ENCODE measurements at regions not wholly inside any gene's neighbourhood (a gene's known extent, or its start where the extent isn't known, plus 50 kb on each side); places are given as distances from the start of the nearest gene placed in this dataset.
"Not testable (repeated sequence)": the region's sequence is repeated elsewhere in the genome, so short reads cannot be mapped to it uniquely, and the experiment has no call there.

DNA sequence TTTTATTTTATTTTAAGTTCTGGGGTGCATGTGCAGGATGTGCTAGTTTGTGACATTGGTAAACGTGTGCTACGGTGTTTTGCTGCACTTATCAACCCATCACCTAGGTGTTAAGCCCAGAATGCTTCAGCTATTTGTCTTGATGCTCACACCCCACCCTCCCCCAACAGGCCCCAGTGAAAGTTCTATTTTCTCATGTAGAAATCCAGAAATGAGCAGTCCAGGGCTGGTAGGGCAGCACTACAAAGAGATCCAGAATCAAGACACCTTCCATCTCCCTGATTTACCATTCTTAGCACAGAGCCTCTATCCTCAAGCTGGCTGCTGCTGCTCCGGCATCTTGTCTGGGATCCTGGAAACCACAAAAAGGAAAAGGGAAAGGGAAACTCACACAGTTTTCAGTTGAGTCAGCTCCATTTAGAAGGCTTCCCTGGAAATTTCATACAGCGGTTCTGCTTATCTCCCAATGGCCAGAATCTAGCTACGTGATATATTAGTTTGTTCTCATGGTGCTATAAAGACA lies 85.4 kb upstream of the SMARCA2 start:
- Histone ChIP-seq H3K9ac (ENCODE audit: low read depth, low read length) (no peak overlapping the region), H3K4me2 (ENCODE audit: insufficient read depth, low read length) (no peak overlapping the region), H3K4me3 (ENCODE audit: low read depth in 1 of 2, low read length in 2 of 2) (no peak overlapping the region), H4K20me1 (ENCODE audit: insufficient read depth, low read length) (no peaks in the 10 kb centered on the region), H2AFZ (ENCODE audit: low read depth, low read length) (no peak overlapping the region), H3K79me2 (ENCODE audit: insufficient read depth, low read length) (no peaks in the 10 kb centered on the region), H3K27ac (ENCODE audit: low read length) (no peak overlapping the region), H3K27me3 (ENCODE audit: insufficient read depth, low read length, poor library complexity) (peaks cover 13% of the 10 kb centered on the region), H3K36me3 (ENCODE audit: insufficient read depth, low read length) (no peaks in the 10 kb centered on the region), H3K4me1 (ENCODE audit: insufficient read depth, low read length) (no peaks in the 10 kb centered on the region), H3K9me3 (ENCODE audit: insufficient read depth, low read length, severe bottlenecking) (no peaks in the 10 kb centered on the region)
- no peak for TF ChIP-seq EZH2 (IDR thresholded peaks at IDR 0.05; ENCODE audit: borderline replicate concordance, low read depth, low read length, severe bottlenecking)
- TF ChIP-seq, protein P1, sequence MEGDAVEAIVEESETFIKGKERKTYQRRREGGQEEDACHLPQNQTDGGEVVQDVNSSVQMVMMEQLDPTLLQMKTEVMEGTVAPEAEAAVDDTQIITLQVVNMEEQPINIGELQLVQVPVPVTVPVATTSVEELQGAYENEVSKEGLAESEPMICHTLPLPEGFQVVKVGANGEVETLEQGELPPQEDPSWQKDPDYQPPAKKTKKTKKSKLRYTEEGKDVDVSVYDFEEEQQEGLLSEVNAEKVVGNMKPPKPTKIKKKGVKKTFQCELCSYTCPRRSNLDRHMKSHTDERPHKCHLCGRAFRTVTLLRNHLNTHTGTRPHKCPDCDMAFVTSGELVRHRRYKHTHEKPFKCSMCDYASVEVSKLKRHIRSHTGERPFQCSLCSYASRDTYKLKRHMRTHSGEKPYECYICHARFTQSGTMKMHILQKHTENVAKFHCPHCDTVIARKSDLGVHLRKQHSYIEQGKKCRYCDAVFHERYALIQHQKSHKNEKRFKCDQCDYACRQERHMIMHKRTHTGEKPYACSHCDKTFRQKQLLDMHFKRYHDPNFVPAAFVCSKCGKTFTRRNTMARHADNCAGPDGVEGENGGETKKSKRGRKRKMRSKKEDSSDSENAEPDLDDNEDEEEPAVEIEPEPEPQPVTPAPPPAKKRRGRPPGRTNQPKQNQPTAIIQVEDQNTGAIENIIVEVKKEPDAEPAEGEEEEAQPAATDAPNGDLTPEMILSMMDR (IDR thresholded peaks at IDR 0.05; ENCODE audit: borderline replicate concordance, extremely low read depth, low read length, poor library complexity, severe bottlenecking) = no peak
- no peak for ATAC-seq (ENCODE audit: insufficient read depth, low read depth)
- no peak for DNase-seq

GRCh38 chr9:1930245-1930736 lies 84.9 kb upstream of the SMARCA2 start:
- peaks cover 13% of the 10 kb centered on the region for H3K27me3 ChIP-seq (ENCODE audit: insufficient read depth, low read length, poor library complexity)
- not testable (repeated sequence) for ATAC-seq (ENCODE audit: insufficient read depth, low read depth); H4K20me1 ChIP-seq (ENCODE audit: insufficient read depth, low read length); H3K27ac ChIP-seq (ENCODE audit: low read length); H3K4me3 ChIP-seq (ENCODE audit: low read depth in 1 of 2, low read length in 2 of 2); H3K9ac ChIP-seq (ENCODE audit: low read depth, low read length); DNase-seq; H3K79me2 ChIP-seq (ENCODE audit: insufficient read depth, low read length); H3K9me3 ChIP-seq (ENCODE audit: insufficient read depth, low read length, severe bottlenecking); H3K4me2 ChIP-seq (ENCODE audit: insufficient read depth, low read length); H2AFZ ChIP-seq (ENCODE audit: low read depth, low read length); H3K4me1 ChIP-seq (ENCODE audit: insufficient read depth, low read length); H3K36me3 ChIP-seq (ENCODE audit: insufficient read depth, low read length)

GRCh38 chr9:1938135-1938534 lies 77.0 kb upstream of the SMARCA2 start:
- Histone ChIP-seq H2AFZ (ENCODE audit: low read depth, low read length) (no peak overlapping the region), H3K9ac (ENCODE audit: low read depth, low read length) (no peak overlapping the region), H3K4me3 (ENCODE audit: low read depth in 1 of 2, low read length in 2 of 2) (no peak overlapping the region), H3K36me3 (ENCODE audit: insufficient read depth, low read length) (no peaks in the 10 kb centered on the region), H3K4me2 (ENCODE audit: insufficient read depth, low read length) (no peak overlapping the region), H4K20me1 (ENCODE audit: insufficient read depth, low read length) (no peaks in the 10 kb centered on the region), H3K27me3 (ENCODE audit: insufficient read depth, low read length, poor library complexity) (no peaks in the 10 kb centered on the region), H3K4me1 (ENCODE audit: insufficient read depth, low read length) (no peaks in the 10 kb centered on the region), H3K9me3 (ENCODE audit: insufficient read depth, low read length, severe bottlenecking) (no peaks in the 10 kb centered on the region), H3K27ac (ENCODE audit: low read length) (no peak overlapping the region), H3K79me2 (ENCODE audit: insufficient read depth, low read length) (no peaks in the 10 kb centered on the region)
- DNase-seq (no peak), ATAC-seq (ENCODE audit: insufficient read depth, low read depth) (no peak)
- no peak for TF ChIP-seq EZH2 (IDR thresholded peaks at IDR 0.05; ENCODE audit: borderline replicate concordance, low read depth, low read length, severe bottlenecking)
- TF ChIP-seq, protein P1 (IDR thresholded peaks at IDR 0.05; ENCODE audit: borderline replicate concordance, extremely low read depth, low read length, poor library complexity, severe bottlenecking) = no peak

DNA sequence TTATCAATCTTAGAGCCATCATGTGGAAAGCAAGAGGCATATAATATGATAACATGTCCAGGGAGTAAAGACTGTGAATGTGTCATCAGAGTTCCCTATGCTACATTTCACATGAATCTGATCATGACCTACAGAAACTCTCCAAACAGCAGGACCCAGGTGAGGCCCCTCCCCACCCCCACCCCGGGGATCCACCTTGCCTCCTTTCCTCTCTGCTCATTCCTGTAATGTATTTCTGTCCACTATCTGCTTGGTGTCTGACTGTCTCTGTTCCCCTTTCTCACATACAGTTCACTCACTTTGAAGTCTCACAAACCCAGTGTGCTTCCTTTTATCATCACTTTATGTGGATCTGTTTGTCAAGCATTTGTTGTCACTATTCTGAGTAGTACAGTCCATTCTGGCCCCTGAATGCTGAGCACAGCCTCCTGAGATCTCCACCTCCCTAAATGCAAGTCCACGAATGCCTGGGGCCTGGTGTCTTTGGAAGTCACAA lies 76.4 kb upstream of the SMARCA2 start:
- Histone ChIP-seq H3K36me3 (ENCODE audit: insufficient read depth, low read length) (no peaks in the 10 kb centered on the region), H3K9me3 (ENCODE audit: insufficient read depth, low read length, severe bottlenecking) (no peaks in the 10 kb centered on the region), H3K4me2 (ENCODE audit: insufficient read depth, low read length) (no peak overlapping the region), H3K79me2 (ENCODE audit: insufficient read depth, low read length) (no peaks in the 10 kb centered on the region), H3K27ac (ENCODE audit: low read length) (no peak overlapping the region), H3K4me3 (ENCODE audit: low read depth in 1 of 2, low read length in 2 of 2) (no peak overlapping the region), H3K4me1 (ENCODE audit: insufficient read depth, low read length) (no peaks in the 10 kb centered on the region), H3K9ac (ENCODE audit: low read depth, low read length) (no peak overlapping the region), H4K20me1 (ENCODE audit: insufficient read depth, low read length) (no peaks in the 10 kb centered on the region), H2AFZ (ENCODE audit: low read depth, low read length) (no peak overlapping the region), H3K27me3 (ENCODE audit: insufficient read depth, low read length, poor library complexity) (no peaks in the 10 kb centered on the region)
- TF ChIP-seq, protein P1 (IDR thresholded peaks at IDR 0.05; ENCODE audit: borderline replicate concordance, extremely low read depth, low read length, poor library complexity, severe bottlenecking) = no peak
- TF ChIP-seq EZH2 (IDR thresholded peaks at IDR 0.05; ENCODE audit: borderline replicate concordance, low read depth, low read length, severe bottlenecking) = no peak
- ATAC-seq (ENCODE audit: insufficient read depth, low read depth) = no peak
- DNase-seq = no peak

Measured in DND-41 (cell line).